ENCODE measurements at regions not wholly inside any gene's neighbourhood (a gene's known extent, or its start where the extent isn't known, plus 50 kb on each side); places are given as distances from the start of the nearest gene placed in this dataset.

DNA sequence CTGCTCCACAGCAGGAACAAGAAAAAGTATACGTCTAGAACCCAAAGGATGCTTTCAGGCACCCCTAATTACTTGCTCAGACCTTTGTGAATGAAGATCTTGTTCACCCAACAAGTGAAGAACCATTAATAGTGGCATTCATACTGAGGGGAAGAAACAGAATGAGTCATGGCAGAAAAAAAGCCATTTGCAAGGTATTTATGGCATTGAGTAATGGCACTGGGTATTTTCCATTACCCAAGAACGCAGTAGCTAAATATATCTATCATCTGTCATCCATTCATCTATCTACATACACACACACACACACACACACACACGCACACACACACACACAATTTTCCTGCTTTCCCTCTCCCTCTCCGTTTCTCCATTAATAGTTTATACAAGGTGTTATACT lies 56.4 kb upstream of the XIRP2 start:
- no peak overlapping the region for H3K27ac ChIP-seq (ENCODE audit: low read depth, low read length, poor library complexity, severe bottlenecking)
- TF ChIP-seq, protein P1, sequence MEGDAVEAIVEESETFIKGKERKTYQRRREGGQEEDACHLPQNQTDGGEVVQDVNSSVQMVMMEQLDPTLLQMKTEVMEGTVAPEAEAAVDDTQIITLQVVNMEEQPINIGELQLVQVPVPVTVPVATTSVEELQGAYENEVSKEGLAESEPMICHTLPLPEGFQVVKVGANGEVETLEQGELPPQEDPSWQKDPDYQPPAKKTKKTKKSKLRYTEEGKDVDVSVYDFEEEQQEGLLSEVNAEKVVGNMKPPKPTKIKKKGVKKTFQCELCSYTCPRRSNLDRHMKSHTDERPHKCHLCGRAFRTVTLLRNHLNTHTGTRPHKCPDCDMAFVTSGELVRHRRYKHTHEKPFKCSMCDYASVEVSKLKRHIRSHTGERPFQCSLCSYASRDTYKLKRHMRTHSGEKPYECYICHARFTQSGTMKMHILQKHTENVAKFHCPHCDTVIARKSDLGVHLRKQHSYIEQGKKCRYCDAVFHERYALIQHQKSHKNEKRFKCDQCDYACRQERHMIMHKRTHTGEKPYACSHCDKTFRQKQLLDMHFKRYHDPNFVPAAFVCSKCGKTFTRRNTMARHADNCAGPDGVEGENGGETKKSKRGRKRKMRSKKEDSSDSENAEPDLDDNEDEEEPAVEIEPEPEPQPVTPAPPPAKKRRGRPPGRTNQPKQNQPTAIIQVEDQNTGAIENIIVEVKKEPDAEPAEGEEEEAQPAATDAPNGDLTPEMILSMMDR (conservative IDR thresholded peaks at IDR 0.05; ENCODE audit: low read depth, low read length): no peak
- TF ChIP-seq EZH2 (IDR thresholded peaks at IDR 0.05; ENCODE audit: borderline replicate concordance, low read depth, low read length, poor library complexity, severe bottlenecking): no peak
- no peaks in the 10 kb centered on the region for H3K4me1 ChIP-seq (ENCODE audit: insufficient read depth, low read length, poor library complexity, severe bottlenecking)
- H3K36me3 ChIP-seq (ENCODE audit: insufficient read depth, low read length, poor library complexity, severe bottlenecking): no peaks in the 10 kb centered on the region
- no peak overlapping the region for H3K4me3 ChIP-seq (ENCODE audit: low read depth, low read length, poor library complexity, severe bottlenecking)
- intact Hi-C loops (cut with micrococcal nuclease; ENCODE audit: unreplicated experiment): no loop called here
- H3K9me3 ChIP-seq (ENCODE audit: low read depth, low read length, poor library complexity, severe bottlenecking): no peaks in the 10 kb centered on the region
- DNase-seq (ENCODE audit: low spot score): no peak
- CTCF ChIA-PET: no interaction called here
- no TSS peak for BruUV-seq (replicated peaks)
- no peaks in the 10 kb centered on the region for H3K27me3 ChIP-seq (replicated peaks; ENCODE audit: insufficient read depth, low read depth, low read length, poor library complexity)
- POLR2A ChIA-PET (ENCODE audit: low non-redundant PET): no interaction called here

DNA sequence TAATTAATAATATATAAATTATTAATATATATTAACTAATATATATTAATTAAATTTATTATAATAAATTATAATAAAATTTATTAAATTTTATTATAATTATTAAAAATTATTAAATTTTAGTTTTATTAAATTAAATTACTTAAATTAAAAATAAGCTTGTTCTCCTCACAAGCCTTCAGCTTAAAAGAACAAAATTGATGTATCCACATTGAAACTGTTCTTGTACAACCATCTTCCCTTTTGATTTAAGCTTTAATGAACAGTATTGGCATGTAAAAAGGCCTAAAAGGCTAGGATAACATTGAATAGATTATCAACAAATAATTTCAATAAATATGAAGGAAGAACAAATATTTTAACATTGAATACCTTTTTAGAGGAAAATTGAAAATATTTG lies 62.4 kb upstream of the XIRP2 start:
- no TSS peak for BruUV-seq (replicated peaks)
- H3K9me3 ChIP-seq (ENCODE audit: low read depth, low read length, poor library complexity, severe bottlenecking): no peaks in the 10 kb centered on the region
- H3K4me3 ChIP-seq (ENCODE audit: low read depth, low read length, poor library complexity, severe bottlenecking): no peak overlapping the region
- H3K27me3 ChIP-seq (replicated peaks; ENCODE audit: insufficient read depth, low read depth, low read length, poor library complexity): no peaks in the 10 kb centered on the region
- no peaks in the 10 kb centered on the region for H3K36me3 ChIP-seq (ENCODE audit: insufficient read depth, low read length, poor library complexity, severe bottlenecking)
- POLR2A ChIA-PET (ENCODE audit: low non-redundant PET): no interaction called here
- intact Hi-C loops (cut with micrococcal nuclease; ENCODE audit: unreplicated experiment): no loop called here
- no peak overlapping the region for H3K27ac ChIP-seq (ENCODE audit: low read depth, low read length, poor library complexity, severe bottlenecking)
- no peak for DNase-seq (ENCODE audit: low spot score)
- CTCF ChIA-PET: no interaction called here
- H3K4me1 ChIP-seq (ENCODE audit: insufficient read depth, low read length, poor library complexity, severe bottlenecking): no peaks in the 10 kb centered on the region
- TF ChIP-seq, protein P1 (conservative IDR thresholded peaks at IDR 0.05; ENCODE audit: low read depth, low read length): no peak
- no peak for TF ChIP-seq EZH2 (IDR thresholded peaks at IDR 0.05; ENCODE audit: borderline replicate concordance, low read depth, low read length, poor library complexity, severe bottlenecking)

DNA sequence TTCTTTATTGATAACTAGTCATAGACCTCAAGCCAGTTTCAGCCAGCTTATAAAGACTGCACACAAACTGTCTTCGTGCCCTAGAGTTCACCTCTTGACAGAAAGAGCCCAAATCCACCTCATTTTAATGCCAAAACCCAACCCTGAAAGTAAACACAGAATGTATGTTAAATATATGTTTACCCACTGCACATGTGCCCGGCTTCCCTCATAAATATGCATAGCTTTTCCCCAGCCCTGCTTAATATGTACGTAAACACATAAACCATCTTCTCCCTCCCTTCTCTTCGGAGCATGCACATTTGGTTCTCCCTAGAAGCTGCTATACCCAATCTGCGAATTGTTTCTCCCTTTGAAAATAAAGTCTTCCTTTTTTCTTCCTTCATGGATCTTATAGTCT lies 73.9 kb upstream of the XIRP2 start:
- intact Hi-C loops (cut with micrococcal nuclease; ENCODE audit: unreplicated experiment): no loop called here
- H3K27ac ChIP-seq (ENCODE audit: low read depth, low read length, poor library complexity, severe bottlenecking): no peak overlapping the region
- H3K9me3 ChIP-seq (ENCODE audit: low read depth, low read length, poor library complexity, severe bottlenecking): no peaks in the 10 kb centered on the region
- BruUV-seq (replicated peaks): no TSS peak
- no peaks in the 10 kb centered on the region for H3K27me3 ChIP-seq (replicated peaks; ENCODE audit: insufficient read depth, low read depth, low read length, poor library complexity)
- no peaks in the 10 kb centered on the region for H3K4me1 ChIP-seq (ENCODE audit: insufficient read depth, low read length, poor library complexity, severe bottlenecking)
- H3K4me3 ChIP-seq (ENCODE audit: low read depth, low read length, poor library complexity, severe bottlenecking): no peak overlapping the region
- H3K36me3 ChIP-seq (ENCODE audit: insufficient read depth, low read length, poor library complexity, severe bottlenecking): no peaks in the 10 kb centered on the region
- TF ChIP-seq EZH2 (IDR thresholded peaks at IDR 0.05; ENCODE audit: borderline replicate concordance, low read depth, low read length, poor library complexity, severe bottlenecking): no peak
- TF ChIP-seq, protein P1 (conservative IDR thresholded peaks at IDR 0.05; ENCODE audit: low read depth, low read length): no peak
- ChIA-PET POLR2A (ENCODE audit: low non-redundant PET) (no interaction called here), CTCF (no interaction called here)
- DNase-seq (ENCODE audit: low spot score): no peak
